MV-4-11 (cell line): ENCODE measurements at regions not wholly inside any gene's neighbourhood (a gene's known extent, or its start where the extent isn't known, plus 50 kb on each side); places are given as distances from the start of the nearest gene placed in this dataset.
"Not testable (repeated sequence)": the region's sequence is repeated elsewhere in the genome, so short reads cannot be mapped to it uniquely, and the experiment has no call there.

Experiments
- DNase-seq: peaks from one replicate; lab custom pipeline; 2025; lab: John Stamatoyannopoulos, UW

DNA sequence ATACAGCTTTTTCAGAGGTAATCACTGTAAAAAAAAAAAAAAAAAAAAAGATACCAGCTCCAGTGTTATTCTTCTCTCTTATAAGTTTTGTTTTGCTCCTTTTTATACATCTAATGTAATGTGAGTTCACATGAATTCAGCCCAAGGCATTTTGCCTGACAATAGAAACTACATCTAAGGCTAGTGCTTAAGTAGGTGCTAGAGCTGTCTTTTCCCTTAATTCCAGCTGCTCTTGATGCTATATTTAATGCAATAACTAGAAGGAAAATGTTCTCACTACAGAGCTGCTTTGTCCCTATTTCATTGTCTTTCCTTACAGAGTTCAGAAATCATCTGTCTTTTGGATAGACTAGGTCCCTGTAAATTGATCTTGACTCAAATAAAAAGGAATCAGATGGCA lies 150.1 kb downstream of the NAA11 start:
- no peak for DNase-seq

DNA sequence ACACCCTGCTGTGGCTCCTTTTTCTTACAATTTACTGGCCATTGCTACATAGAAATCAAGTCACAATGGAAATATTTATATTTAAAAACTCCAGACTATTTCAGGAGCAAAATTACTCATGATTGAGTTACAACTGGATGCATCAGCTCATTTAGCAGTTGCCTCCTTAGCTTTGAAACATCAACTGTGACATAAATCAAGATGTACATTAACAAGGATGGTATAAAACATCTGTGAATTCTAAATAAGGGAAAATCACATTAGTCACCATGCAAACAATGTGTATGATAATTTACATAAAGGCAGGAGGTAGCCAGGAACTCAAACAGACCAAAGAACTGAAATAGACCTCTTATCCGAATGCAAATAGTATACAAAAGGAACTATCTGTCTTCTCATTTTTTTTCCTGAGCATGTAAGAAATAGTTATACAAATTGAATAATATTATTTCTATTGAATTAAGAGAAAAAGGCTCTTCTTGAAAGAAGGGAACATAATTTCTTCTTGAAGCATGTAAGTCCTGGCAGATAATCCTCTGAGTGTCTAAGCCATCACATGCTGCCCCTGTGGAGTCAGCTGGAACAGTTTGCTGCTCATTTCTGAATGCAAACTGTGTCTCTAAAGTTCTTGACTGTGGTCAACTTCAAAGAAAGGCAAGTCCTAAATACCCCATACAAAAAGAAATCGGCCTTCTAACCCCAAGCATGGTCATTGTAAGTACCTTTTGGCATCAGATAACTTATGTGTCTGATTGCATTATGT lies 151.2 kb downstream of the NAA11 start:
- DNase-seq: no peak

- DNase-seq: no peak
These were observed 152.7 kb downstream of the NAA11 start for GRCh38 chr4:79173186-79173585.

- no peak for DNase-seq
These were observed 155.8 kb downstream of the NAA11 start for GRCh38 chr4:79170077-79170476.

GRCh38 chr4:79164907-79165610 lies 160.8 kb downstream of the NAA11 start:
- DNase-seq: no peak

- no peak for DNase-seq
These were observed 161.8 kb downstream of the NAA11 start for GRCh38 chr4:79163981-79164490.

DNA sequence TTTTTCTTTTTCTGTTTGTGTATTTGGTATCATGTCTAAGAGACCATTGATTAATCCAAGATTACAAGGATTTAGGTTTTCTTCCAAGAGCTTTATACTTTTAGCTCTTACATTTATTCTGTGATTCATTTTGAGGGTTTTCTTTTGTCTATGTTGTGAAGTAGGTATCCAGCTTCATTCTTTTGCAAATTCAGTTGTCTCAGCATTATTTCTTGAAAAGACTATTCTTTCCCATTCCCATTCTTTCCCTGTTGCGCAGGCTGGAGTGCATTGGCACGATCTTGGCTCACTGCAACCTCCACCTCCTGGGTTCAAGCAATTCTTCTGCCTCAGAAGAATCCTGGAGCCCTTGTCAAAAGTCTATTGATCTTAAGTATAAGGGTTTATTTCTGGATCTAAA lies 164.9 kb downstream of the NAA11 start:
- no peak for DNase-seq

DNA sequence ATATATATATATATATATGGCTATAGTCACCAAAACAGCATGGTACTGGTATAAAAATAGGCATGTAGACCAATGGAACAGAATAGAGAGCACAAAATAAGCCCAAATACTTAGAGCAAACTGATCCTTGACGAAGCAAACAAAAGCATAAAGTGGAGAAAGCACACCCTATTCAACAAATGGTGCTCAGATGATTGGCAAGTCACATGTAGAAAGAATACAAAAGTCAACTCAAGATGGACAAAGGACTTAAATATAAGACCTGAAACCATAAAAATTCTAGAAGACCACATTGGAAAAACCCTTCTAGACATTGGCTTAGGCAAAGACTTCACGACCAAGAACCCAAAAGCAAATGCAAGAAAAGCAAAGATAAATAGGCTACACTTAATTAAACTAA lies 167.2 kb downstream of the NAA11 start:
- not testable (repeated sequence) for DNase-seq

DNA sequence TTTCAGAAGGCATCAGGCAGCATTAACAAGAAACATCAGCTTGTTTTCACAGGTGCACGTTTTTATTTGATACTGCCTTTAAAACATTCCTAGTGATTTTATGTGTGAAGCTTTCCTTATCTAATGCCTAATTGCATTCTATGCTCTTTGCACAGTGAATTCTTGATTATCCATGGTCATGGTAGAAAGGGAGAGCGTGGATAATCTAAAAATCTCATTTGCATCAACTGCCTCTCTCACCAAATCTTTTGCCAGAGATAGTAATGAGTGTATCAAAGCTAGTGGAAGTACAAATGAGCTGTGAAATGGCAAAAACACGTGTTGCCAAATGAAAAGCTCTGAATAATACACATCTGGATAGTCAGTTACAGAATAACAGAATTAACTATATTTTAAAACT lies 170.5 kb downstream of the NAA11 start:
- no peak for DNase-seq

GRCh38 chr4:79150820-79151416 lies 174.9 kb downstream of the NAA11 start:
- DNase-seq: no peak

- no peak for DNase-seq
These were observed 177.5 kb downstream of the NAA11 start for GRCh38 chr4:79148369-79148768.

- DNase-seq: no peak
These were observed 178.6 kb downstream of the NAA11 start for GRCh38 chr4:79147251-79147650.

DNA sequence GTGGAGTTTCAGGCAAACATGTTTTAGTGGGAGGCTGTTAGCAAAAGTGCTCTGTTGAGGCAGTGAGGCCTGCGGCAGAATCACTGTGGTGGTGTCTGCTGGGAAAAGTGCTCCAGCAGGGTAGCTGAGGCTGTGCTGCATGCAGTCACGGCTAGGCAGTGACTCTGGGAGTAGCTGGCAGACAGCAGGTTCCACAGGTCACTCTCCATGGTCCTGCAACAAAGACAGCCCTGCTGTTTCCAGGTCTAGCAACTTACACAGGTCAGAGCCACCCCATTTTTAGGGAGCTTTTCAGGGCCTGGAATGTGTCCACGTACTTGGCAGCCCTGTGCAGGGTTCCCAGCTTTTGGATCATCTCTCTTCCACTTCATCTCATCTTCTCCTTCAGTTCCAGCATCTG lies 184.3 kb downstream of the NAA11 start:
- DNase-seq: no peak

GRCh38 chr4:79134767-79135166 lies 191.1 kb downstream of the NAA11 start:
- no peak for DNase-seq

- no peak for DNase-seq
These were observed 193.0 kb downstream of the NAA11 start for GRCh38 chr4:79132826-79133225.

- DNase-seq: no peak
These were observed 182.7 kb upstream of the PAQR3 start for GRCh38 chr4:79121875-79122358.

DNA sequence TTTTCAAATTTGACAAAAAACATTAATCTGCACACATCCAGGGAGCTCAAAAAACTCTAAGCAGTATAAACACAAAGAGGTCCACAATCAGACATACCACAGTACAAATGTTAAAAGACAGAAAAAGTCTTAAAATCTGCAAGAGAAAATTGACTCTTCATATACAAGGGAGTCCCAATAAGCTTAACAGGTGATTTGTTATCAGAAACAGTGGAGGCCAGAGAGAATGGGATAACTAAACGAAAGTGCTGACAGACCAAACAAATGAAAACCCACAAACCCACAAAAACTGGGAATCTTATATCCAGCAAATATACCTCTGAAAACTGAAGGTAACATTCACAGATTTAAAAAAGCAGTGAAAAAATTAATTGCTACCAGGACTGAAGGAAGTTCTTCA lies 182.0 kb upstream of the PAQR3 start:
- DNase-seq: no peak

DNA sequence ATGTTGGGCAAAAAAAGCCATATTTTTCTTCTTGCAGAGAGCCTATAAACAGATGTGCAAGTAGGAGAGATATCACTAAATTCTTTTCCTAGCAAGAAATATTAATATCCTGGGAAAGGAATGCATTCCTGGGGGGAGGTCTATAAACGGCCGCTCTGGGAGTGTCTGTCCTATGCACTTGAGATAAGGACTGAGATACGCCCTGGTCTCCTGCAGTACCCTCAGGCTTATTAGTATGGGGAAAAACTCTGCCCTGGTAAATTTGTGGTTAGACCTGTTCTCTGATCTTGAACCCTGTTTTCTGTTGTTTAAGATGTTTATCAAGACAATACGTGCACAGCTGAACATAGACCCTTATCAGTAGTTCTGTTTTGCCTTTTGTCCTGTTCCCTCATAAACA lies 177.8 kb upstream of the PAQR3 start:
- DNase-seq: not testable (repeated sequence)

GRCh38 chr4:79107014-79107413 lies 167.8 kb upstream of the PAQR3 start:
- DNase-seq: no peak

GRCh38 chr4:79088946-79089691 lies 149.9 kb upstream of the PAQR3 start:
- DNase-seq: no peak

DNA sequence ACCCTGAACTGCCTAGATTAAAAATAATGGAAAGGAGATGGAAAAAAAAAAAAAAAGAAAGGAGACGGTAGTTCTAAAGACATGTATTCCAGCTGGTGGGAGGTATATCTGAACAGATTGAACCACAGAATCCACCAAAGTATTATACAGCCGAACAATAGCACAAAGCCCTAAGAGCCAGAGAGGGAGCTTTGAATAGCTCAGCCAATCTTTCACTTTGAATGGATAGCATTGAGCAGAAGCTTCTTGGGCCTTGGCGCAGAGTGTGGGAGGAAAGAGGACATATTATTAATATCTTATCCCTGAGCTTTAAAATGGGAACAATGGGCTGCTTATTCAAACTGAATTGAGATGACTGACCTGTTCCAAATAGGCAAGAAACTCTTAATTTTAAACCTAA lies 147.8 kb upstream of the PAQR3 start:
- no peak for DNase-seq

DNA sequence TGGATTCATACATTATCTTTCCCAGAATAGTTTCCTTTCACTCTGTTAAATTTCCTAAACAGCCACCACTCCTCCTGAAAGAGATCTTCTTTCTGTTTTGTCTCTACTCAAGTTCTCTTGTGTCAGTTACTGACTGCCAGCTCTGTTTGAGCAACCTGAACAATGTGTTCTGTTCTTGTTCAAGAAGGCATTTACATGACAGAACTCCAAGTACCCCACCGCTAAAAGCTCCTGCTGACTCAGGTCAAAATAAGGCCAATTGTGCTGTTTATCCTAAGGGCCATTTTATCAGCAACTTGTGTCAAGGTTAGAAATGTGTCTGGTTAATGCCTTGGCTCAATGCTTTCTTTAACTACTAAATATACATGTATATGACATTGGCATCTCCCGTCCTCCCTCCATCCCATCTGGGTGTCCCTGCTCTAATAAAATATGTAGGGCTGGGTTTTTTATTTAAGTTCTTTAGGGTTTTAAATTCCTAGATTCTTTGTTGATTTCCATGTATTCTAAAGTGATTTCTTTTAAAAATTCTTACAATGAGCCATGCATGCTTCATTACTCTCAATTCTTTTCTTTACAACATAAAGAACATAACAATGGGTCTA lies 144.3 kb upstream of the PAQR3 start:
- no peak for DNase-seq
